HL-60 (cell line): ENCODE measurements at regions not wholly inside any gene's neighbourhood (a gene's known extent, or its start where the extent isn't known, plus 50 kb on each side); places are given as distances from the start of the nearest gene placed in this dataset.

Experiments used
- DNase-seq, 2 experiments: peaks; one replicate each; pipeline ENCODE4 v3.0.0-alpha.2; 2010 to 2020; ENCODE audit warnings: low read depth in 1 of 2, low spot score in 1 of 2
- H3K27ac ChIP-seq: fragments of 250-450 bp; sonication (Bioruptor Pico); replicated peaks from 2 replicates; pipeline ENCODE4 v1.5.1; 2020; ENCODE audit warnings: mild to moderate bottlenecking, moderate library complexity
- H3K27me3 ChIP-seq: fragments of 250-450 bp; sonication (Bioruptor Pico); 2 replicates; pipeline ENCODE4 v1.5.1; 2021; ENCODE audit warnings: mild to moderate bottlenecking, moderate library complexity; ENCODE audit not compliant: insufficient read depth, poor library complexity, severe bottlenecking
- H3K4me3 ChIP-seq: replicated peaks from 2 replicates; pipeline ENCODE4 v1.5.1; 2011; ENCODE audit warnings: mild to moderate bottlenecking, control low read depth, low read length; ENCODE audit not compliant: insufficient read depth
- CTCF ChIP-seq: IDR thresholded peaks from one replicate; pipeline ENCODE4 v1.5.1; 2011; ENCODE audit warnings: low read length, control low read depth, inconsistent platforms; ENCODE audit not compliant: insufficient read depth
- GABPA ChIP-seq: IDR thresholded peaks from 2 replicates; pipeline ENCODE4 v1.6.1; 2012; ENCODE audit warnings: low read depth
- POLR2AphosphoS5 ChIP-seq: IDR thresholded peaks from 2 replicates; pipeline ENCODE4 v1.6.1; 2012; ENCODE audit warnings: low read depth
- REST ChIP-seq: IDR thresholded peaks from 2 replicates; pipeline ENCODE4 v1.6.1; 2012; ENCODE audit warnings: low read depth; ENCODE audit not compliant: insufficient replicate concordance
- SPI1 ChIP-seq: IDR thresholded peaks from 2 replicates; pipeline ENCODE4 v1.6.1; 2012; ENCODE audit warnings: low read depth, mild to moderate bottlenecking, borderline replicate concordance

DNA sequence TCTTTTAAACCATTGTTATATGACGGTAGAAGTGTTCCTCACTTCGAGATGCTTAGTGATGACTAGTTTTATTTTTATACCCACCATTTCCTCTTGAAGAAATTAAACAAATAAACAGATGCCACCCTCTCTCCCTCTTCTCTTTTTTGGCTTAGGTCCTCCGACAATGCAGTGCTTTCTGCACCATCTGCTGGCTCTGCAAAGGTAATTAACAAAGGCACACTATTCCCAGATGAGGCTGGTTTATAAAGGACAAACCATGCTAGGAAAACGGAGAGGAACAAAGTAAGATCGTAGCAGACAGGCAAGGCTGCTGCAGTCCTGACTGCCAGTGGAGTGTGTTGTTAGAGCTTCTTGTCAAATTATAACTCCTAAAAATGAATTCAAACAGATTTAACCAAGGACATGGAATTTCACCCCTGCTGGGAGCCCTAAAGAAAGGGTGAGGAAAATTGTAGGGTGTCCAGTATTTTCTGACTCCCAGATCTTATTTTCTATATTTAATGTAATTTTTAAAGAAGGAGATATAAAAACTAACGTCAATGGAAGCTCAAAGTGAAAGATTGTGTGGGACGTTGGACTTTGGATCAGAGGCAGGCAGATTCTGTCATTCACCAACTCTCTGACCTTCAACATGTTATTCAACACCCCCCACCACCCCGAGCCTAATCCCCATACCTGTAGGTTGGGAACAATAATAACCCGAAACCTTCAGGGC, 142.1 kb downstream of the CPEB2 start:
- DNase-seq, result no peak
- Histone ChIP-seq H3K4me3 (no peak overlapping the region), H3K27me3 (no peaks in the 10 kb centered on the region), H3K27ac (no peak overlapping the region)
- TF ChIP-seq SPI1, result no peak

DNA sequence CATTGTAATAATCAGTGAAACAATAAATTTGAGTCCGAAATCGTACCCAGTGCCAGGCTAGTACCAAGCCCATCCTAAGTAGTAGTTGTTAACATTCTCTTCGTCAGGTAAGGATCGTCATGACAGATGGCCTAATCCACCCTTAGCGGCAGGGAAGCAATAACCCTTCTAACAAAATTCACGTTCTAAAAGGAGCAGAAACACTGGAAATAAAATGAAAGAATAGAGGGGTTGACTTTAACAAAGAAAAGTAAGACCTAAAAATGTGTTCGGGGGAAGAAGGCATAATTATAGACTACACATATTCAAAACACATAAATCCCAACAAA, 142.7 kb downstream of the CPEB2 start:
- H3K27ac ChIP-seq, result no peak overlapping the region
- TF ChIP-seq CTCF (no peak), SPI1 (no peak), GABPA (no peak), POLR2AphosphoS5 (no peak), REST (no peak)
- H3K4me3 ChIP-seq, result no peak overlapping the region
- no peaks in the 10 kb centered on the region for H3K27me3 ChIP-seq
- no peak for DNase-seq

DNA sequence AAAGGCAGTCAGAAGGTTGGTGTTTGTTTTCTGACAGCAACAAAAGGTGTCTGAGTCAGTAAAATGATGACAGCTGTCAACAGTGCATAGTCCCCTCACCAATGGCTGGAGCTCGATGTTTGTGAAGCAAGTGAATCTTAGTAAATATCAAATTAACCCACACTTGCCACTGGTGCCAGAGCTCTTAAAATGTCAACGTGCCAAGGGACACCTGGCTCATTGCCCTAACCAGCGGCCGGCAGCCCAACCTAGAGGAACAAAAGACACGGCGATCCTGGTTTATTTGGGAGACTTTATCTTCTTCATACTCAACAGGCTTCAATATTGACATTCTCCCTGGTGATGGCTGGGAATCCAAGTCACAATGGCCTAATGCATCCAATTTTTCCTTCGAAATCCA, 143.4 kb downstream of the CPEB2 start:
- TF ChIP-seq POLR2AphosphoS5 (no peak), GABPA (no peak), REST (no peak), SPI1 (no peak), CTCF (no peak)
- Histone ChIP-seq H3K4me3 (no peak overlapping the region), H3K27ac (no peak overlapping the region), H3K27me3 (no peaks in the 10 kb centered on the region)
- no peak for DNase-seq

- H3K4me3 ChIP-seq, result no peak overlapping the region
- DNase-seq, result no peak
- no peaks in the 10 kb centered on the region for H3K27me3 ChIP-seq
- TF ChIP-seq CTCF, result no peak
- no peak for TF ChIP-seq REST
- TF ChIP-seq SPI1, result no peak
- TF ChIP-seq GABPA, result no peak
- H3K27ac ChIP-seq, result no peak overlapping the region
Measured at GRCh38 chr4:15147714-15148113, 145.4 kb downstream of the CPEB2 start.
